OCI-LY7 (cell line): ENCODE measurements at regions not wholly inside any gene's neighbourhood (a gene's known extent, or its start where the extent isn't known, plus 50 kb on each side); places are given as distances from the start of the nearest gene placed in this dataset.

Experiments
- CTCF ChIP-seq: fragments of 200-600 bp; sonication (generic); conservative IDR thresholded peaks from 2 replicates; pipeline ENCODE4 v1.5.1; 2014; ENCODE audit warnings: mild to moderate bottlenecking, antibody characterized with exemption, low read length, moderate library complexity, mixed read lengths
- EZH2phosphoT487 ChIP-seq: fragments of 200-600 bp; sonication (generic); IDR thresholded peaks from 2 replicates; pipeline ENCODE4 v1.6.1; 2018; ENCODE audit warnings: low read depth, borderline replicate concordance, mild to moderate bottlenecking, mixed run types, antibody characterized with exemption, low read length, moderate library complexity, mixed read lengths

- TF ChIP-seq CTCF = no peak
- TF ChIP-seq EZH2phosphoT487 = no peak
Measured at GRCh38 chr12:131334835-131335234, 376.1 kb upstream of the SFSWAP start.
